PC-3 (cell line): ENCODE measurements at regions not wholly inside any gene's neighbourhood (a gene's known extent, or its start where the extent isn't known, plus 50 kb on each side); places are given as distances from the start of the nearest gene placed in this dataset.

ENCODE experiments used
- ATAC-seq: fragments of 200-7000 bp; cut with Tn5 transposase; 2 replicates; pipeline ENCODE4 v1.9.1; 2020; ENCODE audit warnings: mild to moderate bottlenecking, moderate library complexity
- BruUV-seq: library from RNA; stranded (reverse); fragments of 400-500 nt; replicated peaks from 2 replicates; lab custom pipeline; 2021; lab: Mats Ljungman, UMichigan
- CTCF ChIA-PET: fragments of 300-600 bp; sonication (Branson Sonifier 250); formaldehyde crosslinking; loops from one replicate; lab custom pipeline; 2022; ENCODE audit warnings: antibody characterized with exemption; lab: Charles Lee
- POLR2A ChIA-PET: fragments of 300-600 bp; sonication (Branson Sonifier 250); formaldehyde crosslinking; loops from one replicate; lab custom pipeline; 2022; ENCODE audit warnings: antibody characterized with exemption; ENCODE audit not compliant: unreplicated experiment; lab: Charles Lee
- DNase-seq: peaks from one replicate; pipeline ENCODE4 v3.0.0-alpha.2; 2015
- H2AFZ ChIP-seq: fragments of 300-600 bp; sonication (generic); 2 replicates; pipeline ENCODE4 v1.6.0; 2016; ENCODE audit warnings: antibody characterized with exemption, low read length
- H3F3A ChIP-seq: fragments of 300-600 bp; sonication (generic); one replicate; pipeline ENCODE4 v1.6.0; 2017; ENCODE audit warnings: antibody characterized with exemption, low read length, control low read depth, mild to moderate bottlenecking; ENCODE audit not compliant: unreplicated experiment
- H3K27ac ChIP-seq: fragments of 300-600 bp; sonication (generic); 2 replicates; pipeline ENCODE4 v1.5.1; 2016; ENCODE audit warnings: mild to moderate bottlenecking, low read length
- H3K27me3 ChIP-seq: fragments of 300-600 bp; sonication (generic); 2 replicates; pipeline ENCODE4 v1.6.1; 2016; ENCODE audit warnings: low read length, mixed read lengths
- H3K36me3 ChIP-seq: fragments of 300-600 bp; sonication (generic); 2 replicates; pipeline ENCODE4 v1.6.1; 2016; ENCODE audit warnings: low read depth, mixed run types, low read length, mixed read lengths
- H3K4me1 ChIP-seq: fragments of 300-600 bp; sonication (generic); 2 replicates; pipeline ENCODE4 v1.5.1; 2016; ENCODE audit warnings: low read length; ENCODE audit not compliant: insufficient read depth
- H3K4me2 ChIP-seq: fragments of 300-600 bp; sonication (generic); 2 replicates; pipeline ENCODE4 v1.6.0; 2016; ENCODE audit warnings: low read length
- H3K4me3 ChIP-seq: fragments of 300-600 bp; sonication (generic); 2 replicates; pipeline ENCODE4 v1.5.1; 2016; ENCODE audit warnings: mild to moderate bottlenecking, low read length, mixed read lengths
- H3K79me2 ChIP-seq: fragments of 300-600 bp; sonication (generic); 2 replicates; pipeline ENCODE4 v1.6.1; 2017; ENCODE audit warnings: low read length, mixed read lengths
- H3K9ac ChIP-seq: fragments of 300-600 bp; sonication (generic); 2 replicates; pipeline ENCODE4 v1.6.0; 2016; ENCODE audit warnings: mild to moderate bottlenecking, low read length
- H3K9me2 ChIP-seq: fragments of 300-600 bp; sonication (generic); replicated peaks from 2 replicates; pipeline ENCODE4 v1.6.1; 2016; ENCODE audit warnings: mixed run types, low read length, mixed read lengths
- H3K9me3 ChIP-seq: fragments of 300-600 bp; sonication (generic); 2 replicates; pipeline ENCODE4 v1.6.1; 2016; ENCODE audit warnings: low read length, mixed read lengths
- H4K20me1 ChIP-seq: fragments of 300-600 bp; sonication (generic); 2 replicates; pipeline ENCODE4 v1.6.1; 2016; ENCODE audit warnings: low read length, mixed read lengths
- CTCF ChIP-seq: fragments of 300-600 bp; sonication (generic); conservative IDR thresholded peaks from 2 replicates; pipeline ENCODE4 v1.5.1; 2017; ENCODE audit warnings: antibody characterized with exemption, low read depth, mild to moderate bottlenecking, low read length
- EZH2 ChIP-seq: fragments of 300-600 bp; sonication (generic); IDR thresholded peaks from one replicate; pipeline ENCODE4 v1.6.1; 2017; ENCODE audit warnings: antibody characterized with exemption, mild to moderate bottlenecking, low read length; ENCODE audit not compliant: unreplicated experiment
- EZH2phosphoT487 ChIP-seq: fragments of 300-600 bp; sonication (generic); IDR thresholded peaks from 2 replicates; pipeline ENCODE4 v1.6.1; 2018; ENCODE audit warnings: mild to moderate bottlenecking, antibody characterized with exemption, low read length, borderline replicate concordance
- intact Hi-C: fragments of 100-400 bp; cut with micrococcal nuclease; formaldehyde crosslinking; loops from 2 replicates; pipeline ENCODE4 v1.9.0; 2023

- Histone ChIP-seq H3K9ac (no peak overlapping the region), H3K4me1 (no peaks in the 10 kb centered on the region), H3K9me3 (no peaks in the 10 kb centered on the region), H3K4me2 (no peak overlapping the region), H3K27ac (no peak overlapping the region), H3K9me2 (0 out of 2 replicates have a peak, but pooled peaks cover 3% of the 10 kb centered on the region), H3K27me3 (no peaks in the 10 kb centered on the region), H3K4me3 (no peak overlapping the region), H3F3A (no peaks in the 10 kb centered on the region), H4K20me1 (no peaks in the 10 kb centered on the region), H3K79me2 (no peaks in the 10 kb centered on the region), H3K36me3 (no peaks in the 10 kb centered on the region), H2AFZ (no peak overlapping the region)
- POLR2A ChIA-PET: no interaction called here
- no TSS peak for BruUV-seq
- ATAC-seq (no peak), DNase-seq (no peak)
- intact Hi-C loops: no loop called here
- no peak for TF ChIP-seq CTCF
- no peak for TF ChIP-seq EZH2phosphoT487
- no peak for TF ChIP-seq EZH2
- CTCF ChIA-PET: no interaction called here
Observed at GRCh38 chr21:27251752-27252151, 284.9 kb upstream of the ADAMTS5 start.

GRCh38 chr21:27250366-27250765 is 283.5 kb upstream of the ADAMTS5 start:
- no peak for DNase-seq
- ChIA-PET CTCF (no interaction called here), POLR2A (no interaction called here)
- no peaks in the 10 kb centered on the region for H3K79me2 ChIP-seq
- H3K9me3 ChIP-seq: no peaks in the 10 kb centered on the region
- H3K9me2 ChIP-seq: no peaks in the 10 kb centered on the region
- H3K9ac ChIP-seq: no peak overlapping the region
- H3K4me3 ChIP-seq: no peak overlapping the region
- H3K27me3 ChIP-seq: no peaks in the 10 kb centered on the region
- H3F3A ChIP-seq: no peaks in the 10 kb centered on the region
- TF ChIP-seq EZH2 (no peak), EZH2phosphoT487 (no peak), CTCF (no peak)
- H3K4me2 ChIP-seq: no peak overlapping the region
- intact Hi-C loops: no loop called here
- no peaks in the 10 kb centered on the region for H3K4me1 ChIP-seq
- ATAC-seq: no peak
- H3K36me3 ChIP-seq: no peaks in the 10 kb centered on the region
- no TSS peak for BruUV-seq
- no peak overlapping the region for H2AFZ ChIP-seq
- H3K27ac ChIP-seq: no peak overlapping the region
- no peaks in the 10 kb centered on the region for H4K20me1 ChIP-seq

- CTCF ChIA-PET: no interaction called here
Observed at GRCh38 chr21:27248814-27249213, 281.9 kb upstream of the ADAMTS5 start.

More at GRCh38 chr21:27248814-27249213, 281.9 kb upstream of the ADAMTS5 start:
- no peaks in the 10 kb centered on the region for H3K9me2 ChIP-seq
- no peak overlapping the region for H3K4me2 ChIP-seq
- no peak overlapping the region for H2AFZ ChIP-seq
- no peaks in the 10 kb centered on the region for H3K4me1 ChIP-seq
- intact Hi-C loops: no loop called here
- H3F3A ChIP-seq: no peaks in the 10 kb centered on the region
- TF ChIP-seq CTCF: no peak
- TF ChIP-seq EZH2phosphoT487: no peak
- TF ChIP-seq EZH2: no peak
- H3K9me3 ChIP-seq: no peaks in the 10 kb centered on the region
- no TSS peak for BruUV-seq
- no peak for DNase-seq
- no peaks in the 10 kb centered on the region for H3K27me3 ChIP-seq
- H4K20me1 ChIP-seq: no peaks in the 10 kb centered on the region
- no peak overlapping the region for H3K9ac ChIP-seq
- H3K4me3 ChIP-seq: no peak overlapping the region
- POLR2A ChIA-PET: no interaction called here
- no peak overlapping the region for H3K27ac ChIP-seq
- no peak for ATAC-seq
- no peaks in the 10 kb centered on the region for H3K36me3 ChIP-seq
- no peaks in the 10 kb centered on the region for H3K79me2 ChIP-seq
